WTC11 (cell line): ENCODE measurements at regions not wholly inside any gene's neighbourhood (a gene's known extent, or its start where the extent isn't known, plus 50 kb on each side); places are given as distances from the start of the nearest gene placed in this dataset.

Experiments used
- FOXP1 ChIP-seq: sonication (generic); formaldehyde crosslinking; IDR thresholded peaks from 2 replicates; pipeline ENCODE4 v1.8.0; 2022; ENCODE audit warnings: missing genetic modification reagents, mild to moderate bottlenecking, moderate library complexity, borderline replicate concordance
- GABPB1 ChIP-seq: sonication (generic); formaldehyde crosslinking; IDR thresholded peaks from 2 replicates; pipeline ENCODE4 v1.8.1; 2023; ENCODE audit warnings: mild to moderate bottlenecking, missing genetic modification reagents
- MXD4 ChIP-seq: fragments of 250-450 bp; sonication (Bioruptor Pico); IDR thresholded peaks from 2 replicates; pipeline ENCODE4 v1.8.0; 2021; ENCODE audit warnings: mild to moderate bottlenecking, moderate library complexity, borderline replicate concordance
- RELA ChIP-seq: sonication (generic); formaldehyde crosslinking; IDR thresholded peaks from 2 replicates; pipeline ENCODE4 v1.8.1; 2022; ENCODE audit warnings: missing genetic modification reagents, mild to moderate bottlenecking, borderline replicate concordance
- SMAD3 ChIP-seq: sonication (generic); formaldehyde crosslinking; IDR thresholded peaks from 2 replicates; pipeline ENCODE4 v1.8.0; 2022; ENCODE audit warnings: missing genetic modification reagents, mild to moderate bottlenecking, borderline replicate concordance
- ZBTB21 ChIP-seq: sonication (generic); formaldehyde crosslinking; IDR thresholded peaks from 2 replicates; pipeline ENCODE4 v1.8.1; 2023; ENCODE audit warnings: mild to moderate bottlenecking, missing genetic modification reagents, borderline replicate concordance
- TF ChIP-seq, protein P1 (sequence below): sonication (generic); formaldehyde crosslinking; IDR thresholded peaks from 2 replicates; pipeline ENCODE4 v1.8.0; 2022; ENCODE audit warnings: mild to moderate bottlenecking, missing genetic modification reagents
- TF ChIP-seq, protein P2 (sequence below): fragments of 200-600 bp; IDR thresholded peaks from 2 replicates; pipeline ENCODE4 v1.8.0; 2022; ENCODE audit warnings: antibody characterized with exemption
- TF ChIP-seq, protein P3 (sequence below): sonication (generic); formaldehyde crosslinking; IDR thresholded peaks from 2 replicates; pipeline ENCODE4 v1.8.1; 2022; ENCODE audit warnings: mild to moderate bottlenecking, missing genetic modification reagents, moderate library complexity, borderline replicate concordance
- TF ChIP-seq, protein P4 (sequence below): sonication (generic); formaldehyde crosslinking; IDR thresholded peaks from 2 replicates; pipeline ENCODE4 v1.8.1; 2022; ENCODE audit warnings: mild to moderate bottlenecking, moderate library complexity, missing genetic modification reagents
- TF ChIP-seq, protein P5 (sequence below): sonication (generic); formaldehyde crosslinking; conservative IDR thresholded peaks from 2 replicates; pipeline ENCODE4 v1.8.1; 2022; ENCODE audit warnings: mild to moderate bottlenecking, missing genetic modification reagents
- TF ChIP-seq, protein P6 (sequence below): sonication (generic); formaldehyde crosslinking; IDR thresholded peaks from 2 replicates; pipeline ENCODE4 v1.8.1; 2023; ENCODE audit warnings: mild to moderate bottlenecking, missing genetic modification reagents, borderline replicate concordance

DNA sequence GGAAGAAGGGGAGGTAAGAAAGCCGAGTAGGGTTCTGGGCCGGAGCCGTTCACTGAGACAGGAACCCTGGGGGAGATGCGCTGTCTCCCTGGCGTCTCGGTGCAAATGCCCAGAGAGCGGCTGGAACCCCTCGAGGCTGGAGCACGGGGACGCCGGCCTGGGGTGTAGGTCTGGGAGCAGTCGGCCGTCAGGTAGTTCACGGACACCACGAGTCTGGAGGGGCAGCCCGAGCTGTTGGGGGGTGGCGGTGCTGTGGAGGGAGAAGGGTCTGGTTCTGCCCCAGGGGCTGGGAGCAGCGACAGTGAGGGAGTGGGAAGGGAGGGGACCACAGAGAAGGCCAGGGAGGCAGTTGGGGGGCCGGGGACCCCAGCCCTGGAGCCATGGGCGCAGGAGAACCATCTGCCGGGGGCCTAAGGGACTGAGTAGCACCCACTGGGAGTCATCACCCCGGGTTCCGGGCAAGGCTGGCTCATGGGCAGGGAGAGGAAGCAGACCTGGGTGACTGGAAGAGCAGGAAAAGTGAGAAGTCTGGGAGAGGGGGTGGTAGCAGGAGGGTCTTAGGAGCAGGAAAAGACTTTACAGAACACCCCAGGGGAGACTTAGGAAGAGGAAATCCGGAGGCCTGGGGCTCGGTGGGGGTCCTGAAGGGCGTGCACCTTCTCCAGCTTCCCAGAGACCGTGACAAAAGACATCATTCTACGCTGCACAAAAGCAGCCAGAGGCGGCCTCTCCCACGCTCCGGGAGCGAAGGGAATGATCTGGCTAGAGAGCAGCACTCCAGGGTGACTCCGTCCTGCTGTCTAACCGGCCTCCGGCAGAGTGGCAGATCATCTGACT is 173.1 kb upstream of the SOX1 start:
- TF ChIP-seq, protein P1, sequence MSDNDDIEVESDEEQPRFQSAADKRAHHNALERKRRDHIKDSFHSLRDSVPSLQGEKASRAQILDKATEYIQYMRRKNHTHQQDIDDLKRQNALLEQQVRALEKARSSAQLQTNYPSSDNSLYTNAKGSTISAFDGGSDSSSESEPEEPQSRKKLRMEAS: no peak
- TF ChIP-seq RELA (CRISPR knock-in tag) (no peak), ZBTB21 (no peak), MXD4 (no peak), FOXP1 (CRISPR knock-in tag) (no peak), GABPB1 (CRISPR knock-in tag) (no peak), SMAD3 (CRISPR knock-in tag) (no peak)
- TF ChIP-seq, protein P2, sequence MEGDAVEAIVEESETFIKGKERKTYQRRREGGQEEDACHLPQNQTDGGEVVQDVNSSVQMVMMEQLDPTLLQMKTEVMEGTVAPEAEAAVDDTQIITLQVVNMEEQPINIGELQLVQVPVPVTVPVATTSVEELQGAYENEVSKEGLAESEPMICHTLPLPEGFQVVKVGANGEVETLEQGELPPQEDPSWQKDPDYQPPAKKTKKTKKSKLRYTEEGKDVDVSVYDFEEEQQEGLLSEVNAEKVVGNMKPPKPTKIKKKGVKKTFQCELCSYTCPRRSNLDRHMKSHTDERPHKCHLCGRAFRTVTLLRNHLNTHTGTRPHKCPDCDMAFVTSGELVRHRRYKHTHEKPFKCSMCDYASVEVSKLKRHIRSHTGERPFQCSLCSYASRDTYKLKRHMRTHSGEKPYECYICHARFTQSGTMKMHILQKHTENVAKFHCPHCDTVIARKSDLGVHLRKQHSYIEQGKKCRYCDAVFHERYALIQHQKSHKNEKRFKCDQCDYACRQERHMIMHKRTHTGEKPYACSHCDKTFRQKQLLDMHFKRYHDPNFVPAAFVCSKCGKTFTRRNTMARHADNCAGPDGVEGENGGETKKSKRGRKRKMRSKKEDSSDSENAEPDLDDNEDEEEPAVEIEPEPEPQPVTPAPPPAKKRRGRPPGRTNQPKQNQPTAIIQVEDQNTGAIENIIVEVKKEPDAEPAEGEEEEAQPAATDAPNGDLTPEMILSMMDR: no peak
- TF ChIP-seq, protein P3, sequence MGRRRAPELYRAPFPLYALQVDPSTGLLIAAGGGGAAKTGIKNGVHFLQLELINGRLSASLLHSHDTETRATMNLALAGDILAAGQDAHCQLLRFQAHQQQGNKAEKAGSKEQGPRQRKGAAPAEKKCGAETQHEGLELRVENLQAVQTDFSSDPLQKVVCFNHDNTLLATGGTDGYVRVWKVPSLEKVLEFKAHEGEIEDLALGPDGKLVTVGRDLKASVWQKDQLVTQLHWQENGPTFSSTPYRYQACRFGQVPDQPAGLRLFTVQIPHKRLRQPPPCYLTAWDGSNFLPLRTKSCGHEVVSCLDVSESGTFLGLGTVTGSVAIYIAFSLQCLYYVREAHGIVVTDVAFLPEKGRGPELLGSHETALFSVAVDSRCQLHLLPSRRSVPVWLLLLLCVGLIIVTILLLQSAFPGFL (CRISPR knock-in tag): no peak
- TF ChIP-seq, protein P4, sequence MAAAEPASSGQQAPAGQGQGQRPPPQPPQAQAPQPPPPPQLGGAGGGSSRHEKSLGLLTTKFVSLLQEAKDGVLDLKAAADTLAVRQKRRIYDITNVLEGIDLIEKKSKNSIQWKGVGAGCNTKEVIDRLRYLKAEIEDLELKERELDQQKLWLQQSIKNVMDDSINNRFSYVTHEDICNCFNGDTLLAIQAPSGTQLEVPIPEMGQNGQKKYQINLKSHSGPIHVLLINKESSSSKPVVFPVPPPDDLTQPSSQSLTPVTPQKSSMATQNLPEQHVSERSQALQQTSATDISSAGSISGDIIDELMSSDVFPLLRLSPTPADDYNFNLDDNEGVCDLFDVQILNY (CRISPR knock-in tag): no peak
- TF ChIP-seq, protein P5, sequence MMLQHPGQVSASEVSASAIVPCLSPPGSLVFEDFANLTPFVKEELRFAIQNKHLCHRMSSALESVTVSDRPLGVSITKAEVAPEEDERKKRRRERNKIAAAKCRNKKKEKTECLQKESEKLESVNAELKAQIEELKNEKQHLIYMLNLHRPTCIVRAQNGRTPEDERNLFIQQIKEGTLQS: no peak
- TF ChIP-seq, protein P6, sequence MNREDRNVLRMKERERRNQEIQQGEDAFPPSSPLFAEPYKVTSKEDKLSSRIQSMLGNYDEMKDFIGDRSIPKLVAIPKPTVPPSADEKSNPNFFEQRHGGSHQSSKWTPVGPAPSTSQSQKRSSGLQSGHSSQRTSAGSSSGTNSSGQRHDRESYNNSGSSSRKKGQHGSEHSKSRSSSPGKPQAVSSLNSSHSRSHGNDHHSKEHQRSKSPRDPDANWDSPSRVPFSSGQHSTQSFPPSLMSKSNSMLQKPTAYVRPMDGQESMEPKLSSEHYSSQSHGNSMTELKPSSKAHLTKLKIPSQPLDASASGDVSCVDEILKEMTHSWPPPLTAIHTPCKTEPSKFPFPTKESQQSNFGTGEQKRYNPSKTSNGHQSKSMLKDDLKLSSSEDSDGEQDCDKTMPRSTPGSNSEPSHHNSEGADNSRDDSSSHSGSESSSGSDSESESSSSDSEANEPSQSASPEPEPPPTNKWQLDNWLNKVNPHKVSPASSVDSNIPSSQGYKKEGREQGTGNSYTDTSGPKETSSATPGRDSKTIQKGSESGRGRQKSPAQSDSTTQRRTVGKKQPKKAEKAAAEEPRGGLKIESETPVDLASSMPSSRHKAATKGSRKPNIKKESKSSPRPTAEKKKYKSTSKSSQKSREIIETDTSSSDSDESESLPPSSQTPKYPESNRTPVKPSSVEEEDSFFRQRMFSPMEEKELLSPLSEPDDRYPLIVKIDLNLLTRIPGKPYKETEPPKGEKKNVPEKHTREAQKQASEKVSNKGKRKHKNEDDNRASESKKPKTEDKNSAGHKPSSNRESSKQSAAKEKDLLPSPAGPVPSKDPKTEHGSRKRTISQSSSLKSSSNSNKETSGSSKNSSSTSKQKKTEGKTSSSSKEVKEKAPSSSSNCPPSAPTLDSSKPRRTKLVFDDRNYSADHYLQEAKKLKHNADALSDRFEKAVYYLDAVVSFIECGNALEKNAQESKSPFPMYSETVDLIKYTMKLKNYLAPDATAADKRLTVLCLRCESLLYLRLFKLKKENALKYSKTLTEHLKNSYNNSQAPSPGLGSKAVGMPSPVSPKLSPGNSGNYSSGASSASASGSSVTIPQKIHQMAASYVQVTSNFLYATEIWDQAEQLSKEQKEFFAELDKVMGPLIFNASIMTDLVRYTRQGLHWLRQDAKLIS (CRISPR knock-in tag): no peak
